ENCODE measurements at regions not wholly inside any gene's neighbourhood (a gene's known extent, or its start where the extent isn't known, plus 50 kb on each side); places are given as distances from the start of the nearest gene placed in this dataset.

DNA sequence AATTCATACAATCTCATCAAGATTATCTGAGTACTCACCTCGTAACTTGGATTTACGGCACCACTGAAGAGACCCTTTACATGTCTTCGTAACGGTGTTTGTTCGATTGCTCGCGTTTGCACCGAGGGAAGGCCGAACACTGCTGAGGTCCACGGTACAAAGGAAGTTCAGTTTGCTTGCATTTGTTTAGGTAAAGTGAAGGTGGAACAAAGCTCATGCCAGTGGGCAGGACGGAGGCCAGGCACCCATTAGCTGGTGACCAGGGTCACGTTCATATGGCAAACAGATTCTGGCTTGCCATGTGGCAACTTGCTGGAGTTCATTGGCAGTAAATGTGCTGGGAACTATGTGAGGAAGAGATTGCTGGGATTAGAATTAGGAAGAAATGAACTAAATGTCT, 164.8 kb downstream of the MACROH2A1 start:
- Histone ChIP-seq H3K27ac (no peak overlapping the region), H3K27me3 (no peaks in the 10 kb centered on the region), H3K9me3 (no peaks in the 10 kb centered on the region), H3K36me3 (no peaks in the 10 kb centered on the region), H3K4me1 (peaks cover 0 to 61% (median 19%) of the 10 kb centered on the region in 3 donors), H3K4me3 (no peak overlapping the region)
- TF ChIP-seq EP300 (IDR thresholded peaks at IDR 0.05), result no peak
- no peak for TF ChIP-seq POLR2A (IDR thresholded peaks at IDR 0.05)
- TF ChIP-seq POLR2AphosphoS5 (IDR thresholded peaks at IDR 0.05), result no peak
- TF ChIP-seq, protein P1, sequence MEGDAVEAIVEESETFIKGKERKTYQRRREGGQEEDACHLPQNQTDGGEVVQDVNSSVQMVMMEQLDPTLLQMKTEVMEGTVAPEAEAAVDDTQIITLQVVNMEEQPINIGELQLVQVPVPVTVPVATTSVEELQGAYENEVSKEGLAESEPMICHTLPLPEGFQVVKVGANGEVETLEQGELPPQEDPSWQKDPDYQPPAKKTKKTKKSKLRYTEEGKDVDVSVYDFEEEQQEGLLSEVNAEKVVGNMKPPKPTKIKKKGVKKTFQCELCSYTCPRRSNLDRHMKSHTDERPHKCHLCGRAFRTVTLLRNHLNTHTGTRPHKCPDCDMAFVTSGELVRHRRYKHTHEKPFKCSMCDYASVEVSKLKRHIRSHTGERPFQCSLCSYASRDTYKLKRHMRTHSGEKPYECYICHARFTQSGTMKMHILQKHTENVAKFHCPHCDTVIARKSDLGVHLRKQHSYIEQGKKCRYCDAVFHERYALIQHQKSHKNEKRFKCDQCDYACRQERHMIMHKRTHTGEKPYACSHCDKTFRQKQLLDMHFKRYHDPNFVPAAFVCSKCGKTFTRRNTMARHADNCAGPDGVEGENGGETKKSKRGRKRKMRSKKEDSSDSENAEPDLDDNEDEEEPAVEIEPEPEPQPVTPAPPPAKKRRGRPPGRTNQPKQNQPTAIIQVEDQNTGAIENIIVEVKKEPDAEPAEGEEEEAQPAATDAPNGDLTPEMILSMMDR (IDR thresholded peaks at IDR 0.05), result no peak
- 92 to 98% methylated on average over 7 to 12 of the region's 12 CpGs for WGBS, 2 donors (ENCODE audit: low coverage in 1 of 2)
- ATAC-seq, result no peak

DNA sequence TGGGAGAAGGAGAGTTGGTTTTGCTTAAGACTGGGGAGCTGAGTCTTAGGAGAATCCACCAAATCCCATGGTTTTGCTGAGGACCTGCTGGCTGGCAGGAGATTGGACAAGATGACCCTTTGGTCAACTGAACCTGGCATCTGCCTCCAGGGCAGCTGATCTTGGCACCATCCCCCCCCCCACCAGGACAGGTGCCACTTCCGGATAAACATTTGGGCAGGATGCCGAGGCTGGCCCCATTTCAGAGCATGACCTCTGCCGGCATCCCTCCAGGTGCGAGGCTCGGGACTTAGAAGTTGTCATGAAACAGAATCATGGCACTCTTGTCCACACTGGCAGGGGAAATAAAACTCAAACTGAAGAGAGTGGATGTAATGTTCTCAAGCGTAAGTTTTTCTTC, 165.6 kb downstream of the MACROH2A1 start:
- TF ChIP-seq POLR2A (IDR thresholded peaks at IDR 0.05) (no peak), EP300 (IDR thresholded peaks at IDR 0.05) (no peak), POLR2AphosphoS5 (IDR thresholded peaks at IDR 0.05) (no peak)
- TF ChIP-seq, protein P1 (IDR thresholded peaks at IDR 0.05), result no peak
- peaks cover 0 to 55% (median 15%) of the 10 kb centered on the region in 3 donors for H3K4me1 ChIP-seq
- WGBS, 2 donors (ENCODE audit: low coverage in 1 of 2), result 90 to 98% methylated on average over 2 to 4 of the region's 6 CpGs

DNA sequence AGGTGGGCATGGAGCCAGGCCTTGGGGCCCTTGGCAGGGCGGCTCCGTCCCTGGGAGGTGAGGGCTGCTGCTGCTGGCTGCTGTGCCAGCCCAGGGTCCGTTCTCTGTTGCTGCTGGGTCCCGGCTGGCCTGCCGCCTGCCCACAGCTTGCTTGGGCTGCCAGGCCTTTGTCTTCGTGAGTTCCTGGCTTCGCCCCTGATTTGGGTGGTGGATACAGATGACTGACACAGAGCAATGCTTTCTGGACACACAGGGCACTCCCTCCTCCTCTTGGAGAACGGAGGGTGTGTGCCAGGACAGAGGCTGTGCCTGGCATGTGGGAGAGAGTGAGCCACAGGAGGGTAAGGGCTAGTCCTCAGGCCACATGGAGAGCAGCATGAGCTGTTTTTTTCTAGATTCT, 166.1 kb downstream of the MACROH2A1 start:
- no peak for ATAC-seq
- Histone ChIP-seq H3K4me3 (no peak overlapping the region), H3K9me3 (no peaks in the 10 kb centered on the region), H3K4me1 (peaks cover 0 to 50% (median 15%) of the 10 kb centered on the region in 3 donors), H3K36me3 (no peaks in the 10 kb centered on the region), H3K27me3 (no peaks in the 10 kb centered on the region), H3K27ac (no peak overlapping the region)
- TF ChIP-seq POLR2A (IDR thresholded peaks at IDR 0.05) (no peak), POLR2AphosphoS5 (IDR thresholded peaks at IDR 0.05) (no peak), EP300 (IDR thresholded peaks at IDR 0.05) (no peak)
- TF ChIP-seq, protein P1 (IDR thresholded peaks at IDR 0.05), result no peak
- WGBS, 2 donors (ENCODE audit: low coverage in 1 of 2), result no CpG with 5 or more reads among the region's 8 CpGs

More for the DNA sequence above, 165.6 kb downstream of the MACROH2A1 start:
- no peak for ATAC-seq
- H3K4me3 ChIP-seq, result no peak overlapping the region
- no peaks in the 10 kb centered on the region for H3K27me3 ChIP-seq
- H3K9me3 ChIP-seq, result no peaks in the 10 kb centered on the region
- H3K27ac ChIP-seq, result no peak overlapping the region
- H3K36me3 ChIP-seq, result no peaks in the 10 kb centered on the region

DNA sequence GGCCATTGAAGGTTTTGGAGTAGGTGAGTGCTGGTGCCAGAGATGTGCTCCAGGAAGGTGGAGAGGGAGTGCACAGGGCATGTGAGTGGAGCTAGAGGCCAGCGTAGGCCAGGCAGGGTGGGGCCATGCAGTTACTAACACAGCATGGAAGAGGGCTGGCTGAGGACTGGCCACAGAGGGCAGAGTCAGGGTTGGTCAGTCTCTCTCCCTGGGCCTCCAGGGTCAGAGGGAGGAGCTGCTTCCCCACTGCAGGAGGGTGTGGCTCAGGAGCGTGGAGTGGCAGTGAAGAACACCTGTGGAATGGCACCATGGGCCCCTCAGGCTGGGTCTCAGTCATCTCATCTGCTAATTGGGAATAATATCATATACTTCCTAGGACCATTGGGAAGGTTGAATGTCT, 167.7 kb downstream of the MACROH2A1 start:
- Histone ChIP-seq H3K9me3 (no peaks in the 10 kb centered on the region), H3K4me3 (no peak overlapping the region), H3K27me3 (no peaks in the 10 kb centered on the region), H3K27ac (no peak overlapping the region), H3K36me3 (no peaks in the 10 kb centered on the region), H3K4me1 (peaks cover 0 to 39% (median 7%) of the 10 kb centered on the region in 3 donors)
- 100% methylated on average over 1 of the region's 2 CpGs for WGBS, 2 donors (ENCODE audit: low coverage in 1 of 2)
- no peak for ATAC-seq
- TF ChIP-seq POLR2A (IDR thresholded peaks at IDR 0.05), result no peak
- no peak for TF ChIP-seq EP300 (IDR thresholded peaks at IDR 0.05)
- TF ChIP-seq, protein P1 (IDR thresholded peaks at IDR 0.05), result no peak
- TF ChIP-seq POLR2AphosphoS5 (IDR thresholded peaks at IDR 0.05), result no peak

DNA sequence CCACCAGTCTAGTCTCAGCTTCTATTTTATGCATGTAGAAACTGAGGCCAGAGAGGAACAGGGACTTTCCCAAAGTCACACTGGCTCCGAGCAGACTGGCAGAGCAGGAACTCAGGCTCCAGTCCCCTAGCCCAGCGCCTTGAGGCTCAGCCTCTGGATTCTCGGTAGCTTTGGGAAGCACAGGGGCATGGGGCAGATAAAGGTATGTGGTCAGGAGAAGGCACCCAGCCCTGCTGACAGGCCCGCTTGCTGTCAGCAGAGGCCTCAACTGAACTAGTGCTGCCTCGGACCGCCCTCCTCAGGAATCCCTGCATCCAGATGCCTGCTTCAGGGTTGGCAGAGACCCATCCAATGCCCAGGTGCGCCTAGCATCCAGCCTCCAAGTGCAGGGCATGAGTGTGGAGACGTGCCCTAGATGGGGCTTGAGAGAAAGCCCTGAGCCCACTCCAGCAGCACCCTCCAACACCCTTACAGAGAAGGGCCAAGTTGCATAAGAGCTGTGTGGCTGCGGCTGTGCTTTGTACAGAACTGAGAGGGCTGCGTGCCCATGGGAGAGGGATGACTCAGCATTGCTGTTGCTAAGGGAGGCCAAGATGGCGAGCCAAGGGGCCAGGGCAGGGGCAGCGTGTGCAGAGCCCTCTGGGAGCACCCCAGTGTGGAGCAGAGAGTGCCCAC, 168.6 kb downstream of the MACROH2A1 start:
- Histone ChIP-seq H3K4me1 (peaks cover 0 to 46% (median 7%) of the 10 kb centered on the region in 3 donors), H3K27ac (no peak overlapping the region), H3K4me3 (no peak overlapping the region), H3K36me3 (no peaks in the 10 kb centered on the region), H3K27me3 (no peaks in the 10 kb centered on the region), H3K9me3 (no peaks in the 10 kb centered on the region)
- WGBS, 2 donors (ENCODE audit: low coverage in 1 of 2), result 100% methylated on average over 1 of the region's 12 CpGs; no CpG with 5 or more reads in 1 of the 2 donors
- TF ChIP-seq POLR2A (IDR thresholded peaks at IDR 0.05), result no peak
- TF ChIP-seq, protein P1 (IDR thresholded peaks at IDR 0.05), result no peak
- TF ChIP-seq EP300 (IDR thresholded peaks at IDR 0.05), result no peak
- TF ChIP-seq POLR2AphosphoS5 (IDR thresholded peaks at IDR 0.05), result peak; percentile 66
- peak; percentile 83 for ATAC-seq

Measured in gastroesophageal sphincter (tissue), 4 donors.